ENCODE measurements at regions not wholly inside any gene's neighbourhood (a gene's known extent, or its start where the extent isn't known, plus 50 kb on each side); places are given as distances from the start of the nearest gene placed in this dataset.
"Not testable (repeated sequence)": the region's sequence is repeated elsewhere in the genome, so short reads cannot be mapped to it uniquely, and the experiment has no call there.

- DNase-seq, result no peak
Observed at GRCh38 chr7:109335951-109336350, 766.3 kb downstream of the DNAJB9 start.

DNA sequence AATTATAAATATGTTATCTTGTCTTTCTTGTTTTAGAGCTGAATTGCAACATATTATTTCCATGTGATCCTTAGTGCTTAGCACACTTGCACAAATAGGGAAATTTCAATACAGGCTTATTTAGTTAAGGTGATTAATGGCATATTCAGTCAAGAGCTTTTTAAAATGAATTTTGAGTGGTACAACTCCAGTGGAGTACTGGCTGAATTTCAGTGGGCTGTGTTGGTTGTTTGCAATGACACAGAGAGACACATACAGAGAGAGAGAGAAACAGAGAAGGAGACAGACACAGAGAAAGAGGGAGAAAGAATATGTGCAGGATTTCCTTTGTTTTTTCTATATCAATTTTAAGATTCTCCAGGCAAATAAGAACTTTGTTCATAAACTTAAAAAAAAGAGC lies 766.9 kb downstream of the DNAJB9 start:
- no peak for DNase-seq

GRCh38 chr7:109343678-109344077 lies 774.0 kb downstream of the DNAJB9 start:
- DNase-seq, result no peak

- no peak for DNase-seq
Observed at GRCh38 chr7:109351493-109351892, 781.8 kb downstream of the DNAJB9 start.

GRCh38 chr7:109354000-109354399 lies 784.3 kb downstream of the DNAJB9 start:
- DNase-seq, result no peak

GRCh38 chr7:109354552-109354951 lies 784.9 kb downstream of the DNAJB9 start:
- no peak for DNase-seq

GRCh38 chr7:109375823-109376222 lies 806.1 kb downstream of the DNAJB9 start:
- DNase-seq, result no peak

- no peak for DNase-seq
Observed at GRCh38 chr7:109376576-109376975, 806.9 kb downstream of the DNAJB9 start.

DNA sequence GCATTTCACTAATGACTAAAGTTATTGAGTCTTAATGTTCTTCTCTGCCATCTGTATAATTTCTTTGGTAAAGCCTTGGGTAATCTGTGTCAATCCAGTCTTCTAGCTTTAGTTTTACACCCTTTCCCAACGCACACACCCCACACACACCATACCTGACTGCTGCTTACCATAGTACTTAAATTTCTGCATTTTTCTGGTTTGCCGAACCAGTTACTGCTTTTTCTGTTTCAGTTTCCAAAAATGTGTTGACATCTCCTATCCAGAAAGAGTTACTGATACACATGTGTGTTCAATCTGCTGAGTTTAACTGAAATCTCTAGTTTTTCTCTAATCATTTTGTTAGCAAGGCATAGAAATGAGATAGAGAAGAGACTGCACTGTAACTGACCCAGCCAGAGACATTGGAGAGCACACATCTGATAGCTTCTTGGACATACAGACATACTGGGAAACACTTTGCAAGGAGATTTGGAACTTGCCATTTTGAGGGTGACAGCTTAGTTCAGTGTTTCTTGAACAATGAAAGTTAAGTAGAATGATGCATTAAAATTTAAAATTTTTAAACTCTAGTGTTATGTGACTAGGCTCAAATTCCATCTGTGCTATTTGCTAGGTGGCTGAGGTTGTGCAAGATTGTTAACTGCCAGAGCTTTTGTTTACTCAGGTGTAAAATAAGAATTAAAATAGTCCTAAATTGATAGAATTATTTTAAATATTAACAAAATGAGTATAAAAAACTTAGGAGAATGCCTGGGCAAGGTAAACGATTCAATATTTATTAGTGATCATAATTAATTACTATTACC lies 807.6 kb downstream of the DNAJB9 start:
- DNase-seq, result no peak

- DNase-seq, result no peak
Observed at GRCh38 chr7:109386959-109387358, 817.3 kb downstream of the DNAJB9 start.

GRCh38 chr7:109387530-109387929 lies 817.9 kb downstream of the DNAJB9 start:
- no peak for DNase-seq

DNA sequence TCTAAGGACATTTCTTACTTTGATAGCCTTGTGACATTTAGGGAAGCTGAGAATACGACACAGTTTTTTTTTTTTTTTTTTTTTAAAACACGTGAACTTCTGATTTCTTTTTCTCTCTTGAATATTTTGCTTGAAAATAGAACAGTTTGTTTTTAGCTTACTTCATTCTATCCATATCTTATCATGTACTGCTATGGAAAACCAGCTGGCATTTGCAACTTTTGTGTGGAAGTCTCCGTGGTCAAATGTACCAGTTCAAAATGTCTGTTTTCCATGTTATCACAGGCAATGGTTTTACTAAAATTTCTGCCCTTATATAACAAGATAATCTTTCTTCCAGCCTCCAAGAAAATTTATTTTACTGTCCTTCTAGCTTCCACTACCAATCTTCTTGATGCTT lies 821.6 kb downstream of the DNAJB9 start:
- no peak for DNase-seq

- no peak for DNase-seq
Observed at GRCh38 chr7:109402107-109402506, 832.4 kb downstream of the DNAJB9 start.

DNA sequence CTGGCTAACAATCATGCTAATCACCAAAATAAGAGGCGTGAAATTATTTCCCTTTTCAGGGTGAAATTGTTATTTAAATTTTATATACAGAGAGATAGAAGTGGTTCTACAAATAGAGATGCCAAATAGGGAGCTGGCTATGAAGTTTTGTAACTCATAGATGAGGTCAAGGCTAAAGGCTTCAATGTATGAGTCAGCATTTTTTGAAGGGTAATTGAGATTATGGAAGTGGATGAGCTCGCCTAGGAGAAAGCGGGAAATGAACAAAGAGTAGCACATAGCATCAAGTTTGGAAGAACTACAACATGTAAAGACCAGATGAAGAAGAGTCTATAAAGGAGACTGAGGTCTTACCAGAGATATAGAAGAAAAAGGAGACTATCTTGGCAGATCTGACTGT lies 838.1 kb downstream of the DNAJB9 start:
- no peak for DNase-seq

- DNase-seq, result no peak
Observed at GRCh38 chr7:109437957-109438356, 868.3 kb downstream of the DNAJB9 start.

DNA sequence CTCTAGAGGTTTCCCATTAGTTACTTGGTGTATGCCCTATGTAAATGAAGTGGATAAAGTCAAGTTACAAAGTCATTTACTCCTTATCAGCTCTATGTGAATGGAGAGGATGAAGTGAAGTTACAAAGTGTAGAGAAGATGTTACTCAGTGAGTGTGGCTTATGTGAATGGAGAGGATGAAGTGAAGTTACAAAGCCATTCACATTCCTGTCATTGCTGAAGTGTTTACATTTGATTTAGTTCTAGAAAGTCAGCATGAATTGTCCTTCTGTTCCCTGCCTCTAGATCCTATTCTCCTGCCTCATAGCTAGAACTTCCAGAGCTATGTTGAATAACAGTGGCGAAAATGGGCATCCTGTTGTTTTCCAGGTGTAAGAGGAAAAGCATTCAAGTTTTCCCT lies 880.1 kb downstream of the DNAJB9 start:
- no peak for DNase-seq

GRCh38 chr7:109456116-109456515 lies 886.4 kb downstream of the DNAJB9 start:
- no peak for DNase-seq

- DNase-seq, result no peak
Observed at GRCh38 chr7:109460296-109460695, 890.6 kb downstream of the DNAJB9 start.

GRCh38 chr7:109462171-109462570 lies 892.5 kb downstream of the DNAJB9 start:
- DNase-seq, result no peak

DNA sequence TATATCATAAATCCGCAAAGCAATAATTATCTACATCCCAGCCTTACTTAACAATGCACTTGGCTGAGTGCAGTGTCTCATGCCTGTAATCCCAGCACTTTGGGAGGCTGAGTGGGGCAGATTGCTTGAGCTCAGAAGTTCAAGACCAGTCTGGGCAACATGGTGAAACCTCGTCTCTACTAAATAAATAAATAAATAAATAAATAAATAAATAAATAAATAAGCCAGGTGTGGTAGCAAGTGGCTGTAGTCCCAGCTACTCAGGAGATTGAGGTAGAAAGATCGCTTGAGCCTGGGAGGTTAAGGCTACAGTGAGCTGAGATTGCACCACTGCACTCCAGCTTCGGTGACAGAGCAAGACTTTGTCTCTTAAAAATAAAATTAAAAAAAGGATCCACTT lies 898.1 kb downstream of the DNAJB9 start:
- not testable (repeated sequence) for DNase-seq

- DNase-seq, result no peak
Observed at GRCh38 chr7:109473172-109473571, 903.5 kb downstream of the DNAJB9 start.

DNA sequence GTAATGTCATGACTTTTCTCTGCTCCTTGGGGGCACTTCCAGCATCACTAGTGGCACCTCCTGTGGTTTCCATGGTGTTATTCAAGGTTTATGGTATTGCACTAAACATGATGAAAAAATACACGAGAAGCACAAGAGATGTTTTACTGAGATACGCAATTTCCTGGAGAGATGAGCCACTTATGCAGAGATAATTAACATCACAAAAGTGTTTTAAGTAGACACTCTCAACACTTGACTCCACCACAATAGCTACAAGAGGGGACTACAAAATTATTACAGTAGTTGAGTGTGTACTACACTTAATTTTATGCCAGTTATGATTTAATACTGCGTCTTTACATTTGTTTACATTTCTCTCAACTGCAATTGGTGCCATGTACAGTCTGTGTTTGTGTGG lies 906.7 kb downstream of the DNAJB9 start:
- DNase-seq, result no peak

DNA sequence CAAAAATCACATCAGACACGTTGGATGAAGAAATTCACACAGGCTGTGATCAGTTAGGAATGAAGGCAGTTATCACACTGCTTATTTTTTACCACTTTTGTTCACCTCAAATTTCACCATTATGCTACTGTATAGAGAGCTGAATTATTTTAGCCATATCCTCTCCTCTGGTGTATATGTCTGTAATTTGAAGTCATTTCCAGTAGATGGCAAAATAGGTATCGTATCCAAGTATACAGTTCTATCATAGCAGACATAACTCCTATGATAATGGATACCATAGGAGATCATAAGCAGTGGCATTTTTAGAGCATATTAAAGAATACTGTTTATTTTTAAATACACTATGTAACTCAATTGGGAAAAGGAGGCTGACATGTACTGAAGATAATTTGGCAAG lies 909.7 kb downstream of the DNAJB9 start:
- DNase-seq, result peak; percentile 17 to 48

- DNase-seq, result not testable (repeated sequence)
Observed at GRCh38 chr7:109490607-109491006, 920.9 kb downstream of the DNAJB9 start.

DNA sequence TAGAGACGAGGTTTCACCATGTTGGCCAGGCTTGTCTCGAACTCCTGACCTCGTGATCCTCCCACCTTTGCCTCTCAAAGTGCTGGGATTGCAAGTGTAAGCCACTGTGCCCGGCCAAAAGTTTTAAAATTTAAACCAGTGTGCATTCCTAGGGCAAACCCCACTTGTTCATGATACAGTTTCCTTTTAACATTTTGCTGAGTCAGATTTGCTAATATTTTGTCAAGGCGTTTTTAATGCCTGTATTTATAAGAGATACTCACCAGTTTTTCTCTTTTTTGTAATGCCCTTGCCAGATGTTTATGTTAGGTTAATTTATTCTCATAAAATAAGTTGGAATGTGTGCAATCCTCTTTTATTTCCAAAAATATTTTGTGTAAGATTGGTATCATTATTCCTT lies 927.4 kb downstream of the DNAJB9 start:
- DNase-seq, result no peak
